Endothelial cell of umbilical vein (primary cell): ENCODE measurements at regions not wholly inside any gene's neighbourhood (a gene's known extent, or its start where the extent isn't known, plus 50 kb on each side); places are given as distances from the start of the nearest gene placed in this dataset.

ENCODE experiments used
- BruUV-seq: library from RNA; stranded (reverse); fragments of 400-500 nt; replicated peaks from 2 replicates; lab custom pipeline; 2021; lab: Mats Ljungman, UMichigan
- CTCF ChIA-PET: fragments of 300-600, 350-600 bp; sonication (Branson Sonifier 250); formaldehyde crosslinking; loops from one replicate; lab custom pipeline; 2021; ENCODE audit warnings: antibody characterized with exemption, inconsistent platforms; lab: Charles Lee
- POLR2A ChIA-PET: fragments of 300-600, 350-600 bp; sonication (Branson Sonifier 250); formaldehyde crosslinking; loops from one replicate; lab custom pipeline; 2021; ENCODE audit warnings: antibody characterized with exemption, inconsistent platforms; lab: Charles Lee
- DNase-seq: peaks from one replicate; pipeline ENCODE4 v3.0.0-alpha.2; 2011; ENCODE audit warnings: low read depth, low spot score
- FAIRE-seq: peaks from 2 replicates; lab custom pipeline; 2011; peaks lifted over from hg19 to GRCh38; lab: Jason Lieb, UNC
- H2AFZ ChIP-seq: 2 replicates; pipeline ENCODE4 v1.6.0; 2012; ENCODE audit warnings: low read depth, low read length, control low read depth, inconsistent platforms
- H3K27ac ChIP-seq: 2 replicates; pipeline ENCODE4 v1.5.1; 2011; ENCODE audit warnings: low read depth, mild to moderate bottlenecking, control low read depth, low read length, moderate library complexity; ENCODE audit not compliant: insufficient read depth
- H3K27me3 ChIP-seq, 2 experiments: 2 replicates each; pipeline versions ENCODE4 v1.6.0 to v1.6.1; 2011; ENCODE audit warnings: low read length in 2 of 2, mixed read lengths in 1 of 2; ENCODE audit not compliant: control insufficient read depth in 2 of 2, insufficient read depth in 2 of 2
- H3K36me3 ChIP-seq, 2 experiments: 2 replicates in 1 of 2; 3 replicates in 1 of 2; pipeline ENCODE4 v1.5.1; 2011; ENCODE audit warnings: low read length in 2 of 2, mild to moderate bottlenecking in 1 of 2, moderate library complexity in 1 of 2; ENCODE audit not compliant: control insufficient read depth in 2 of 2, insufficient read depth in 2 of 2; ENCODE audit errors: extremely low read depth in 1 of 2
- H3K4me1 ChIP-seq: 3 replicates; pipeline ENCODE4 v1.5.1; 2011; ENCODE audit warnings: mild to moderate bottlenecking, low read length; ENCODE audit not compliant: control insufficient read depth, insufficient read depth; ENCODE audit errors: extremely low read depth
- H3K4me2 ChIP-seq: 2 replicates; pipeline ENCODE4 v1.6.1; 2011; ENCODE audit warnings: low read length, control low read depth, mixed read lengths; ENCODE audit not compliant: insufficient read depth
- H3K4me3 ChIP-seq, 3 experiments: fragments of 200-600 bp in 1 of 3; sonication (generic), shearing (Covaris generic) in 1 of 3; replicated peaks in 1 of 3; 2 replicates each; pipeline ENCODE4 v1.5.1; 2011 to 2016; ENCODE audit warnings: control low read depth in 3 of 3, low read length in 3 of 3, mild to moderate bottlenecking in 2 of 3, inconsistent platforms in 1 of 3, low read depth in 1 of 3, moderate library complexity in 1 of 3; ENCODE audit not compliant: insufficient read depth in 1 of 3
- H3K79me2 ChIP-seq: 2 replicates; pipeline ENCODE4 v1.6.0; 2012; ENCODE audit warnings: low read length, inconsistent platforms; ENCODE audit not compliant: control insufficient read depth, insufficient read depth
- H3K9ac ChIP-seq: replicated peaks from 2 replicates; pipeline ENCODE3; 2011; ENCODE audit warnings: low read length, control low read depth; ENCODE audit not compliant: insufficient read depth; ENCODE audit errors: extremely low read depth
- H3K9me1 ChIP-seq: replicated peaks from 3 replicates; pipeline ENCODE4 v1.6.0; 2011; ENCODE audit warnings: mild to moderate bottlenecking, low read length; ENCODE audit not compliant: control insufficient read depth, insufficient read depth; ENCODE audit errors: extremely low read depth
- H3K9me3 ChIP-seq: replicated peaks from 2 replicates; pipeline ENCODE4 v1.5.1; 2012; ENCODE audit warnings: low read length, inconsistent platforms; ENCODE audit not compliant: control insufficient read depth, insufficient read depth
- H4K20me1 ChIP-seq: replicated peaks from 2 replicates; pipeline ENCODE3; 2011; ENCODE audit warnings: mild to moderate bottlenecking, low read length; ENCODE audit not compliant: control insufficient read depth, insufficient read depth; ENCODE audit errors: extremely low read depth
- FOS ChIP-seq: IDR thresholded peaks from 2 replicates; pipeline ENCODE4 v1.6.1; 2011; ENCODE audit warnings: mild to moderate bottlenecking, low read length, moderate library complexity, borderline replicate concordance; ENCODE audit not compliant: insufficient read depth
- GATA2 ChIP-seq: IDR thresholded peaks from 2 replicates; pipeline ENCODE4 v1.7.0; 2011; ENCODE audit warnings: low read depth, mild to moderate bottlenecking, moderate library complexity, mixed read lengths, low read length; ENCODE audit not compliant: insufficient read length, insufficient read depth
- JUN ChIP-seq: IDR thresholded peaks from 2 replicates; pipeline ENCODE4 v1.6.1; 2011; ENCODE audit warnings: borderline replicate concordance, low read depth; ENCODE audit not compliant: insufficient read length, insufficient read depth
- MYC ChIP-seq: IDR thresholded peaks from one replicate; pipeline ENCODE4 v1.6.1; 2011; ENCODE audit warnings: mild to moderate bottlenecking, low read depth, low read length
- POLR2A ChIP-seq: IDR thresholded peaks from 2 replicates; pipeline ENCODE4 v1.6.1; 2012; ENCODE audit warnings: low read depth, mild to moderate bottlenecking, control low read depth, low read length
- POLR2AphosphoS5 ChIP-seq: IDR thresholded peaks from 2 replicates; pipeline ENCODE4 v1.6.1; 2012; ENCODE audit warnings: low read depth, mild to moderate bottlenecking, control low read depth, low read length, moderate library complexity; ENCODE audit not compliant: insufficient read depth
- dilution Hi-C: fragments of 300-500 bp; cut with MboI; formaldehyde crosslinking; loops from one replicate; pipeline ENCODE4 v1.15.0; 2019; ENCODE audit warnings: low sequenced_read_pairs; ENCODE audit not compliant: extremely low pct_ligation_motif_present
- intact Hi-C: fragments of 100-400 bp; cut with micrococcal nuclease; formaldehyde crosslinking; loops from one replicate; pipeline ENCODE4 v1.10.0; 2022

GRCh38 chr10:43706166-43706565, 57.5 kb upstream of the ZNF32 start:
- no peaks in the 10 kb centered on the region for H3K79me2 ChIP-seq
- dilution Hi-C loops = no loop called here

GRCh38 chr10:43703286-43703685, 54.6 kb upstream of the ZNF32 start:
- H4K20me1 ChIP-seq = no peaks in the 10 kb centered on the region
- H2AFZ ChIP-seq = no peak overlapping the region
- DNase-seq = no peak
- H3K4me3 ChIP-seq = no peak overlapping the region
- ChIA-PET POLR2A (no interaction called here), CTCF (no interaction called here)
- peaks cover 7% of the 10 kb centered on the region for H3K4me1 ChIP-seq
- no peaks in the 10 kb centered on the region for H3K79me2 ChIP-seq
- H3K36me3 ChIP-seq = no peaks in the 10 kb centered on the region
- no peak overlapping the region for H3K27ac ChIP-seq
- no peaks in the 10 kb centered on the region for H3K9me1 ChIP-seq
- no peak for FAIRE-seq
- no peak overlapping the region for H3K4me2 ChIP-seq
- H3K27me3 ChIP-seq = no peaks in the 10 kb centered on the region
- H3K9ac ChIP-seq = no peak overlapping the region
- dilution Hi-C loops = no loop called here
- H3K9me3 ChIP-seq = no peaks in the 10 kb centered on the region
- TF ChIP-seq POLR2AphosphoS5 (no peak), POLR2A (no peak), FOS (no peak), JUN (no peak)
- intact Hi-C loops = no loop called here
- BruUV-seq = no TSS peak

More at GRCh38 chr10:43706166-43706565, 57.5 kb upstream of the ZNF32 start:
- no peak overlapping the region for H3K4me2 ChIP-seq
- no TSS peak for BruUV-seq
- peaks cover 9% of the 10 kb centered on the region for H3K4me1 ChIP-seq
- no peaks in the 10 kb centered on the region for H3K36me3 ChIP-seq
- no peak overlapping the region for H3K9ac ChIP-seq
- no peak overlapping the region for H3K27ac ChIP-seq
- no peak overlapping the region for H2AFZ ChIP-seq
- intact Hi-C loops = loop anchor here (5.0 kb wide), 1 partner anchor 66 kb away; no protein-coding TSS in a partner anchor
- ChIA-PET CTCF (interaction anchor here (1.5 kb wide), 1 partner anchor 29 kb away, joined by 3 read pairs; no protein-coding TSS in a partner anchor), POLR2A (no interaction called here)
- no peaks in the 10 kb centered on the region for H4K20me1 ChIP-seq
- no peak overlapping the region for H3K4me3 ChIP-seq
- no peaks in the 10 kb centered on the region for H3K27me3 ChIP-seq
- FAIRE-seq (no peak), DNase-seq (no peak)
- no peak for TF ChIP-seq GATA2
- TF ChIP-seq MYC = no peak
- no peaks in the 10 kb centered on the region for H3K9me3 ChIP-seq
- no peaks in the 10 kb centered on the region for H3K9me1 ChIP-seq
